Ishikawa (cell line): ENCODE measurements at regions not wholly inside any gene's neighbourhood (a gene's known extent, or its start where the extent isn't known, plus 50 kb on each side); places are given as distances from the start of the nearest gene placed in this dataset.
A peak's percentile ranks its signal among the peaks of the same experiment; 100 is the strongest.

Experiments
- CEBPB ChIP-seq: IDR thresholded peaks from 2 replicates; pipeline ENCODE4 v1.6.1; 2012
- CREB1 ChIP-seq: IDR thresholded peaks from 2 replicates; pipeline ENCODE4 v1.6.1; 2012; ENCODE audit warnings: low read depth
- EGR1 ChIP-seq: IDR thresholded peaks from 2 replicates; pipeline ENCODE4 v1.6.1; 2012
- EP300 ChIP-seq: IDR thresholded peaks from 2 replicates; pipeline ENCODE4 v1.6.1; 2012; ENCODE audit warnings: borderline replicate concordance
- FOXM1 ChIP-seq: IDR thresholded peaks from 2 replicates; pipeline ENCODE4 v1.6.1; 2012; ENCODE audit warnings: low read depth, borderline replicate concordance
- NFIC ChIP-seq: IDR thresholded peaks from 2 replicates; pipeline ENCODE4 v1.6.1; 2012
- RAD21 ChIP-seq: IDR thresholded peaks from 2 replicates; pipeline ENCODE4 v1.6.1; 2012; ENCODE audit warnings: low read depth
- REST ChIP-seq: IDR thresholded peaks from 2 replicates; pipeline ENCODE4 v1.6.1; 2012; ENCODE audit warnings: low read depth, mild to moderate bottlenecking
- TAF1 ChIP-seq: IDR thresholded peaks from 2 replicates; pipeline ENCODE4 v1.6.1; 2012; ENCODE audit warnings: low read depth, mild to moderate bottlenecking
- TCF12 ChIP-seq: IDR thresholded peaks from 2 replicates; pipeline ENCODE4 v1.6.1; 2012; ENCODE audit warnings: low read depth
- TEAD4 ChIP-seq: IDR thresholded peaks from 2 replicates; pipeline ENCODE4 v1.6.1; 2012
- YY1 ChIP-seq: IDR thresholded peaks from 2 replicates; pipeline ENCODE4 v1.6.1; 2012; ENCODE audit warnings: low read depth
- ZBTB7A ChIP-seq: IDR thresholded peaks from 2 replicates; pipeline ENCODE4 v1.6.1; 2012; ENCODE audit warnings: low read depth
- TF ChIP-seq, protein P1 (sequence below): IDR thresholded peaks from 2 replicates; pipeline ENCODE4 v1.6.1; 2012
- TF ChIP-seq, protein P2 (sequence below): IDR thresholded peaks from 2 replicates; pipeline ENCODE4 v1.6.1; 2012

- TF ChIP-seq EP300 (no peak), YY1 (no peak), CEBPB (no peak), TCF12 (no peak), ZBTB7A (no peak), EGR1 (no peak), CREB1 (no peak), TAF1 (no peak), NFIC (no peak), TEAD4 (no peak), RAD21 (no peak)
- TF ChIP-seq, protein P1, sequence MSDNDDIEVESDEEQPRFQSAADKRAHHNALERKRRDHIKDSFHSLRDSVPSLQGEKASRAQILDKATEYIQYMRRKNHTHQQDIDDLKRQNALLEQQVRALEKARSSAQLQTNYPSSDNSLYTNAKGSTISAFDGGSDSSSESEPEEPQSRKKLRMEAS, result no peak
- TF ChIP-seq, protein P2, sequence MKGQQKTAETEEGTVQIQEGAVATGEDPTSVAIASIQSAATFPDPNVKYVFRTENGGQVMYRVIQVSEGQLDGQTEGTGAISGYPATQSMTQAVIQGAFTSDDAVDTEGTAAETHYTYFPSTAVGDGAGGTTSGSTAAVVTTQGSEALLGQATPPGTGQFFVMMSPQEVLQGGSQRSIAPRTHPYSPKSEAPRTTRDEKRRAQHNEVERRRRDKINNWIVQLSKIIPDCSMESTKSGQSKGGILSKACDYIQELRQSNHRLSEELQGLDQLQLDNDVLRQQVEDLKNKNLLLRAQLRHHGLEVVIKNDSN, result no peak
Observed at GRCh38 chr1:67522793-67523192, 92.6 kb upstream of the SERBP1 start.

DNA sequence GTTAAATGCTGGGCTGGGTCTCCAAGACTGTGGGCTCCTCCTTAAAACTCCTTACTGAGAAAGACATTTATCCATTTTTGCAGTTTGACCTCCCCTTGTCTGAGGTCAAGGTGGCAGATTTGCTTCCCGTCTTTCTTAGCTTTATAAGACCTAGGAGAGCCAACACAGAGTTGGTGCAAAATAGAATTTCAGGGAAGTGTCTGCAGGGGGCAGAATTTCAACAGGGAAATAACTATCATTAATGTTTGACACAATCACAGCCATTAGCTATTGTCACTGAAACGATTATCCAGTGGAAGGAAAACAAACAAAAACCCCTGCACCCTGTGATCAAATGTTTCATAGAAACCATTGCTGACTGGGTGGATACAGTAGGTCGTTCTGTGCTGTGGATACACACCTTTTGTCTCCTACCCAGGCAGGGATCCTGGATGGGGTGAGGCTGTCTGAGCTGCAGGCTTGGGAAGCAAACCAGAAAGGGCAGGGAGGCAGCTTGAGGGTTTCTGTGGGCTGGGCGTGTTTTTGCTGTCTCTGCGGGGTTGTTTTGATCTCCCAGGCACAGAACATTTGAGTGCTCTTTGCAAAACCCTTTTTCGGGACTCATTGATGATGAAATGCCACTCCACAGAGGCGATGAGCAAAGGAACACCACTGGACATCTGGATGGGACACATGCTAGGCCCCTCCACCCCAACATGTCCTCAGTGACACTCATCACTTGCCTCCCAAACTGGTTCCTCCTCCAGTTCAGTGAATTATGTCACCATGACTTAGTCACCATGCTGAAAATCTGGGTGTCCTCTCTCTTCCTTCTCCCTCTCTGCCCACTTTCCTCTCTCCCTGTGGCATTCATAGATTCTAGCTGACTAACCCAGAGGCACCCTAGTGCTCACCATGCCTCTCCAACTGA, 94.2 kb upstream of the SERBP1 start:
- peak; percentile 24; the same call in 1 of the 2 replicates for TF ChIP-seq RAD21
- TF ChIP-seq YY1, result no peak

GRCh38 chr1:67525053-67525760, 95.0 kb upstream of the SERBP1 start:
- TF ChIP-seq REST (no peak), CREB1 (no peak), TCF12 (no peak), TEAD4 (no peak), YY1 (no peak), TAF1 (no peak), ZBTB7A (no peak), FOXM1 (no peak), EGR1 (no peak), RAD21 (no peak), NFIC (no peak), CEBPB (no peak)
- TF ChIP-seq, protein P1, result no peak
- TF ChIP-seq, protein P2, result no peak

GRCh38 chr1:67528141-67528540, 97.9 kb upstream of the SERBP1 start:
- TF ChIP-seq ZBTB7A (no peak), TEAD4 (no peak), TCF12 (no peak), FOXM1 (no peak), TAF1 (no peak), RAD21 (no peak), REST (no peak), EP300 (no peak), CREB1 (no peak), NFIC (no peak), EGR1 (no peak), CEBPB (no peak), YY1 (no peak)
- TF ChIP-seq, protein P2, result no peak
- TF ChIP-seq, protein P1, result no peak
